ENCODE measurements at regions not wholly inside any gene's neighbourhood (a gene's known extent, or its start where the extent isn't known, plus 50 kb on each side); places are given as distances from the start of the nearest gene placed in this dataset.

DNA sequence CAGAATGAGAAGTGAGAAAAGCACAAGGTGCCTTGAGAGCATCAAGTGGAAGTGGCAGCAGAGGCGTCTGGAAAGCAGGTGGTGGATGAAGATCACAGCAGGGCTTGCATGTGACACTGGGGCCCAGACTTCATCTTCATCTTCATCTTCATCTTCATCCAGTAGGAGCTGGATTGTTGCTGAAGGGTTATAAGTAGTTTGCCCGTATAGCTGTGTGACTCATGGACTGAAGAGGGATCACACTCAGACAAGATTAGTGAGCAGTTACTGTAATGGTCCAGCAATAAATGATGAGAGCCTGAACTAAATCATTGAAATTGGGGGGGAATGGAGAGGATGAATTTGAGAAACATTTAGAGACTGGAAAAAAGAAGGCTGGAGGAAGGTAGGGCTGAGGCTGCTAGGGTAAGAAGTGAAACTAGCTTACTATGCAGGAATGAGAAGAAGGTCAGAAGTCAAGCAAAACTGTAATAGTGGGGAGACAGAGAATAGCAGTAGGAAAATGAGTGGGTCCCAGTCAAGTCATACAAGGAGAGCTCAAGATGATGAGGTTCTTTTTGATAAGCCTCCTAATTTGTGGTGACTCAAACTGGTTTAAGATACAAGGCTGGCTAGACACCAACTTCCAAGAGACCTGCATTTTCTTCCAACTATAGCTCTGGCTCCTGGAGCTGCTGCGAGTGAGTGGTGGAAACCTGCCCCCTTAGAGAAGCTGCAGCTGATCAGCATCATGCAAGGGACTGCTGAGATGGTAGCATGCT lies 92.3 kb upstream of the BEND6 start:
- no peak for DNase-seq

DNA sequence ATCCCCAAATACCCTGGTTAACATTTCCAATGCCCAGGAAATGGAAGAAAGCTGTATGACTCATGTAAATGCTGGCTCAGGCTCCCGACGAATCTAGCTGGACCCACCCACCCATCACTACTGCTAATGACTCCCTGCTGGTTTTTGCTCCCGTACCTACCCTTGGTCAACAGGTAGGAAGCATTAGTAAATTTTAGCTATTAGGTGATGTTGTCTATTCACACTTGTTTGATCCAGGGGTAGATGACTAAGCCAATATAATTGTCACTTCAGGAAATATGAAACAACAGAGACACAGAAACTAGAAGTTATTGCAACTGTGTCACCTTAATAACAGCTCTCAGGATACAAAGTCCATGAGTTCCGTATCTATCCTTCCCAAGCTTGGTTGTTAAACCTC lies 94.4 kb upstream of the BEND6 start:
- no peak for DNase-seq

- no peak for DNase-seq
These were observed 98.8 kb upstream of the BEND6 start for GRCh38 chr6:56856036-56856580.

- DNase-seq = no peak
These were observed 100.8 kb upstream of the BEND6 start for GRCh38 chr6:56854086-56854485.

- no peak for DNase-seq
These were observed 101.4 kb upstream of the BEND6 start for GRCh38 chr6:56853541-56853940.

DNA sequence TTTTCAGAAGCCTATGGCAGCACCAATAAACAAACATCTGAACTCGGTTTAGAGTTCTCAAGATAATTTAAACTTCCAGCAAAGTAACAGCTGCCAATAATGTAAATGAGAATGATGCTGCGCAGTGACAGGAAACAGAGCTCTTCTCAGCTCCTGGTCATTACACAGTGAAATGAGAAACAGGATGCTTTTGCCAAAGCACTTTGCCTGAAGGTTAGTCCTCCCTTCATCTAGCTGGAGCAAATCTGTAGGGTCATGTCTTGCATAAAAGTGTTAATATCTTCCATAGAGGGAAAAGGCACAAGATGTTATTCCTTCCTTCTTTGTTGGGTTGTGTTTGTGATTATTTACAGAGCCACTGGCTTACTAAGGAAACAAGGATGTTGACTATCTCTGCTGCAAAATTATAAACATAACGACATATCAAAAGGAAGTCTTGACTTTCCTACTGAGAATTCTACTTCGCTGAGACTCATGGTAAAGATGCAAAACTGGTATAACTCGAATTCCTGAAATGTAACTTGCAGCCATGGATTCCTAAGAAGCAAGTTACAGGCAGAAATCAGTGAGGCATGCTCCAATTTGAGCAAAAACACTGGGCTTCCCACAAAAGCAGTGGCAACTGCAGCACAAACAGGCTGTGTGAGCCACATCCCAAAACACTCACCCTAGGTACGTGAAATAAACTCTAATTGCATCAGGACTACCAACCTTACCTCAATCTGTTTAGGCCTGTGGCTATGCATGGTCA lies 102.5 kb upstream of the BEND6 start:
- DNase-seq = no peak

DNA sequence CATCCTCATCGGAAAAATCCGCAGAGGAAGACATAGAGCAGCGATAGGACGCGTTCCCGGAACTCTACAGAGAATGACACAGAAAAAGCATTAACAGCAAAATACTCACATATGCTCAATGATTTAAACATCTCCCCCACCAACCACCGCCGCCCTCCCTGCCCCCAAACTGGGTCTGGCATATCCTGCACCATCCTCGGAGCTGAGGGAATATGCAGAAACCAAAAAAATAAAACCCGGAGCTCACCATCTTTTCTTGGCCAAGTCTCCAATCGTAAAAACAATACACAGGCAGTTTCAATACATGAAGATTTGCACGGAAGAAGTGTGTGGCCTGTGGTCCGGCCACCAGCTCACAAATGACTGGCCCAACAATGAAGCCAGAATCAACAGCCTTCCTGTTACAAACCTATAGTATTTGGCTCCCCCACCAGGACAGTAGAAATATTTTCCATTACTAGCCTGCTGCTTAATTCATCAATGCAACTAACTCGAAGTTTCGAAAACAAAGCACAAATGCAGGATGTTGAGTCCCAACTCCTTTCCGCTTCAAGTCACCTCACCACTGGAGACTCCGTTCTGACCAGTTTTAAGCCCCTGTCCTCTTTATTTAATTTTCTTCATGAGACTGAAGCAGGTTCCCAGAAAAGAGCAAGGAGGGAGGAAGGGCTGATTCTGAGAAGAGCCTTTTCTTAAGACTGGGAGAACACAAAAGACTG lies 103.2 kb upstream of the BEND6 start:
- peak; percentile 57 to 83 for DNase-seq

DNA sequence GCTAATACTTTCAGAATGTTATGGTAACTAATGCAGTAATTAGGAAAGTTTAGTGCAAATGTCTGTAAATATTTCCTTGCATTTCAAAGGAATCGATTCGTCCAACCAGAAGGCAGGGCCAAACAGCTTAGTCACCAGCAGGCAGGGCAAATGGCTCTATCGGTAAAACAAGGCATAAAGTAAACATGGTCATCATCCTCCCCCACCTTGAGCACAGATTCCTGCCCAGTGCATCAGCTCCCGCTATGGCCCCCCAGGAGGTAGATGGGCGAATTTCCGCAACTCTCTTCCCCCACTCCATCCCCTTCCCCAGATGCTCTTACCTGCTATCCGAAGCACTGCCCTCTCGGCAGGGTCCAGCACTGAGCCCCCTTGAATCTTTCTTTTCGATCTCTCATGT lies 103.8 kb upstream of the BEND6 start:
- no peak for DNase-seq

- no peak for DNase-seq
These were observed 104.3 kb upstream of the BEND6 start for GRCh38 chr6:56850626-56851025.

GRCh38 chr6:56849896-56850295 lies 105.0 kb upstream of the BEND6 start:
- DNase-seq = no peak

DNA sequence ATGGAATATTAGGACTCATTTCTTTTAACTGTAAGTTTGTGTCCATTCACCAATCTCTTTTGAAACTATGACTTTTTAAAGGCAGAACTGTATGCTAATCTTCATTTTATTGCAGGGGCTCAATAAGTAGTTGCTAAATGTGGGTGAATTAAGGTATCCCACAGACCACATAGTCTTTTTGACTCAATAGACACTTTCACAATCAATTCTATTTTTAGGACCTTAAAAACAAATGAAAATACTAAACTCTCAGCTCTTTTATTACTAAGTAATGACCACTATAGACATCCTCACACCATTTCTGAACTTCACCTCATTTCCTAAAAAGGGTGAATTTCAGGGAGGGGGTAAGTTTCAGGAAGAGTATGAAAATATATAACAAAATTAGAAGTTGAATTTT lies 106.8 kb upstream of the BEND6 start:
- no peak for DNase-seq

GRCh38 chr6:56845032-56845431 lies 109.9 kb upstream of the BEND6 start:
- DNase-seq = no peak

DNA sequence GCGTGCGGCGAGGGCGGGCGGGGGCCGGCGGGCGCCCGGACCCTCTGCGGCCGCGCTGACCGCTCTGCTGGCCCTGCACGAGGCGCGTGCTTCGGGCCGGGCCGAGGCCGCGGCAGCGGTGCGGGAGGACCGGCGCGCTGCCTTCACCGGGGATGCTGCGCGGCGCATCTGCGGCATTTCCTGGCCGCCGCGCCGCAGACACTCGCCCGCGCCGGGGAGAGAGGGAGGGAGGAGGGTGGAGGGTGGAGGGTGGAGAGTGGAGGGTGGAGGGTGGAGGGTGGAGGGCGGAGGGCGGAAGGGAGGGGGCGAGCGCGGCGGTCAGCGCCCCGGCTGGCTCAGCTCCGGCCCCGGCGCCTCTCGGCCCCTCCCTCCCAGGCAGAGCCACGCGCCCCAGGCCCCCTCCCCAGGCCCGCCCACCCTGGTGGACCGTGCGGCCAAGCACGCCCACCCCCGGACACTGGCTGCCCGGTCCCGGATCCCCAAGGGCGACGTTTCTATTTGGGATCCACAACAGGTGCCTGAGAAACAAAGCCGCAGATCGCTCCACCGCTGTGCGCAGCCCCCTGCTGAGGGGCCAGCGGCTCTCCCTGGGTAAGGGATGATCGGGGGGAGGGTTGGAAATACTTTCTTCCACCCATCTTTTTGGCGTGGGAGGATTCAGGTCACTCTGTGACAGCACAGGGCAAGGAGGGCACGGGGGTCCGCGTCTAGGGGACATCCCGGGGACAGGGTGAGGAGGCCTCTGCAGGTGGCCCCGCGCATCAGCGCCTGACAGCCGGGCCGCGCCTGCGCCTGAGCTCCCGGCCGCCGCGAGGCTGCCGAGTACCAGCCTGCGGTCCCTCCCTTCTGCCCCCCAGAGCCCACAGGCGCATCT lies 111.2 kb upstream of the BEND6 start:
- DNase-seq = peak; percentile 72 to 84

DNA sequence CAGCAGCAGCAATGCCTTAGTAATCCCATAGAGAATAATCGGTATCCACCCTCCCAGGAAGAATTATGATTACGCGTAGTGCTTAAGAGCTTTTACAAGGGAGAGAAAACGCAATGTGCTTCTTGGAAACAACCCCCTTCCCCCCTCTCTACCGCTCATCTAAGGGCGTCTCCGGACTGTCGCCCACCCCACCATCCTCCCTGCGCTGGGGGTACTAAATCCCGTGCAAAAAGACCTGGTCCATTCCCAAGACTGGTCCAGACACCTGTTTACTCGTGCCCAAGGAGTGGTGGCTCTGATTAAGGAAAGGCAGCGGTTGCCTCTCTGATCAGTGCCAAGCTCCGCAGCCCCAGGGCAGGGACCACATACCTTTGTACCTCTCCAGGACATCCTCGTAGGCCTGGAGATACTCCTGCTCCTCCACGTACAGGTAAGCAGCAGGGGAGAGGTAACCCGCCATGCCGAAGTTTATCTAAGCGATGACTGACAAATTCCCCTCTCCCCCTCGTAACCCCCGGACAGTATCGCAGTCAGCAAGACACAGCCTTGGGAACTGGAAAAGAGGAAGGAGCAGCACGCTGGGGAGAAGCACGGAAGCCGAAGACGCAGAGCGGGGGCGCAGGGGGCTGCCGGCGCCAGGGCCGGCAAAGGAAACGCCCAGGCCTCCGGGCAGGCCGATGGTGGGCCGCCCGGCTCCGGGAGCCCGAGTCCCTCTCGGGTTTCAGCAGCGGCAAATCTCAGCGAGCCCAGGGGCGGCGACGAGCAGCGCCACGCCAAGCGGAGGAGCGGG lies 112.0 kb upstream of the BEND6 start:
- peak; percentile 34 to 68 for DNase-seq

- DNase-seq = no peak
These were observed 113.2 kb upstream of the BEND6 start for GRCh38 chr6:56841751-56842150.

- no peak for DNase-seq
These were observed 113.5 kb upstream of the BEND6 start for GRCh38 chr6:56841381-56841749.

DNA sequence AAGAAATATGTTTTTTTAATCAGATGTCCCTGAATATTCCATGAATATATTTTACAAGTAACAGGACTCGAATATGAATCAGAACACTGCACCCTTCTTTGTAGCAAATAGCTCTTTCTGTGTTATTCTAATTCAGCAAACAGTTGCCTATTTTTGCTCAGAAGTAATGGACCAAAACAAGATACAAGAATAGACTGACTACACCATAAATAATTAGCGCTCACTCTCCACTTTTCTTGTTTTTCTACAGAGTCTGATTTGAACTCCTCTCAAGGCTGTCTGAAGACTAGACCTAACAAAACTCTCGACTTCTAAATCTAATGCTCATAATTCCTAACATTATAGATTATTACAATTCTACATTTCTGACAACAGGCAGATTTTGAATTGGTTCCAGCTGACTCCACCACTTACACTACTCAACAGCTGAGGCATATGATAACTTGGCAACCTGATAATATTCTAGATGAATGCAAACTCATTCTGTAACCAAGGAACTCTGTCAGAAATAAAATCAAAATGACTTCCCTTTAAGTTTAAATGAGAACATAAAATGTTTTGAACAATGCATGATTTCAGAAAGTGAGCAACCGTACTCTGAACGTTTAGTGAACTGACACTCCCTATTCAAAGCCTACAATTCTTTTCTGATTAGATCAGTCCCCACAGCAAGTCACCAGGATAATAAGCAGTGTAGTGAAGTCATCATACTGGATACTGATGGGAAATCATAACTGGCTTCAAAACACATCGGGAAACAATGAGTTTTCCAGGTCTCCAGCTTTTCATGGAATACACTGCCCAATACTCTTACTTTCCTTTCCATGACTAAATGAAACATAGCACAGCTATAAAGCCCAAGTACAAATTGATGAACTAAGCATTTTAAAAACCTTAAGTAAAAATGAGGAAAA lies 114.2 kb upstream of the BEND6 start:
- peak in 1 of 2 experiments; percentile 51 for DNase-seq

DNA sequence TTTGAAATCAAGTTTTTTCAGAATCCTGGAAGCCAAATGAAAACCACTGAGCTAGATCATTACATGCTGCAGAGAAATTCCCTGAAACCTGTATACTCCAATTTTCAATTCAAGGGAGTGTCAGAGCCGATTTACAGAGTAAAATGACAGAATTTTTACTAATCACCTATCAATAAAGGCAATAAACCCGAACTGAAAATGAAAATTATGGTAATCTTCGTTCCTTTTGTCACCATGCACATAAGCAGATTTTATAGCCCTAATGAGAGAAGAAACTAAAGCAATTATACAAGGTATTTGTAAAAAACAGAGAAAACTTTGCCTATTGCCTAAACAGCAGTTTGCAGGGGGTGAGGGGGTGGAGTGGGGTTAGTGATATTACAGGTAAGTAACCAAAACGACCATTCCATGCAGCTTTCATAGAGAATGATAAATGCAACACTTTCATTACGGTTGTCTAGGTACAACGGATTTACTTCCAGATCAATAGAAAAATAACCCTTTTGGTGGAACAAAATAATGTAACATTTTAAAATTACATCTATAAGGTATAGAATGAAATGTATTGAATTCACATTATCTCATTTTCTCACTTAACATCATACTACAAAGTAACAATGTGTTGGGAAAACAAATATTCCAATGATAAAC lies 115.2 kb upstream of the BEND6 start:
- no peak for DNase-seq

DNA sequence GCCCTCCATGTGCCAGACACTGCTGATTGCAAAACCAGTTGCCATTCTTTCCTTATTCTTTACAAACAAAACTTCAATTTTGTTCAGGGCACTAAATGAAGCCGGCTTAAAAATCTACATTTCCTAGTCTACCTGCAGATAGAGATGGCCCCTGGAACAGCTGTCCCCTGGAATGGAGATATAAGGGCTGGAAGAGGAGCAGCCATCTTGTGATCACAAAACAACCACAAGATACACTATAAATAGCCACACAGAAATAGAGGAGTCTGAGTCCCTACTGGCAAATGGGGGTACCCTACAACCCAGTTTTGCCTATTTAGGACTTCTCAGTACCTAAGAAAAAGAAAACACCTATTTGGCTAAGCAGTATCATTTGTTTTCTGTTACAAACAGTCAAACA lies 115.9 kb upstream of the BEND6 start:
- DNase-seq = no peak

GRCh38 chr6:56838016-56838555 lies 116.8 kb upstream of the BEND6 start:
- DNase-seq = no peak

Data from NCI-H2081 (cell line).